Gastroesophageal sphincter (tissue), 4 donors: ENCODE measurements at regions not wholly inside any gene's neighbourhood (a gene's known extent, or its start where the extent isn't known, plus 50 kb on each side); places are given as distances from the start of the nearest gene placed in this dataset.

Experiments
- ATAC-seq: fragments of 150-250 bp; one replicate; pipeline ENCODE4 v1.9.1; 2016; ENCODE audit warnings: mild to moderate bottlenecking, moderate library complexity
- H3K27ac ChIP-seq, 4 donors: fragments of 200-600 bp; sonication (generic) in 3 of 4; 1 replicate in 3 of 4; 2 replicates in 1 of 4; pipeline ENCODE4 v1.5.1; 2016 to 2019
- H3K27me3 ChIP-seq: fragments of 200-600 bp; sonication (generic); one replicate; pipeline ENCODE4 v1.5.1; 2019
- H3K36me3 ChIP-seq, 2 donors: fragments of 200-600 bp; sonication (generic); one replicate each; pipeline ENCODE4 v1.5.1; 2019; ENCODE audit warnings: control low read depth in 1 of 2
- H3K4me1 ChIP-seq, 3 donors: fragments of 200-600 bp; sonication (generic); 1 replicate in 2 of 3; 2 replicates in 1 of 3; pipeline ENCODE4 v1.5.1; 2016 to 2019; ENCODE audit warnings: control low read depth in 2 of 3
- H3K4me3 ChIP-seq, 2 donors: fragments of 200-600 bp; sonication (generic); one replicate each; pipeline ENCODE4 v1.5.1; 2019; ENCODE audit warnings: mild to moderate bottlenecking in 1 of 2, moderate library complexity in 1 of 2
- H3K9me3 ChIP-seq, 3 donors: fragments of 200-600 bp; sonication (generic); one replicate each; pipeline ENCODE4 v1.5.1; 2017 to 2019; ENCODE audit warnings: control low read depth in 2 of 3
- EP300 ChIP-seq: sonication (generic); formaldehyde crosslinking; IDR thresholded peaks from one replicate; pipeline ENCODE4 v1.6.1; 2017; ENCODE audit warnings: antibody characterized with exemption, mild to moderate bottlenecking
- POLR2A ChIP-seq, 2 donors: fragments of 450-650 bp; IDR thresholded peaks; one replicate each; pipeline ENCODE4 v1.6.1; 2017; ENCODE audit warnings: antibody characterized with exemption in 2 of 2, mild to moderate bottlenecking in 2 of 2, moderate library complexity in 1 of 2
- POLR2AphosphoS5 ChIP-seq: sonication (generic); formaldehyde crosslinking; IDR thresholded peaks from one replicate; pipeline ENCODE4 v1.6.1; 2017; ENCODE audit warnings: antibody characterized with exemption
- WGBS, 2 donors: methylation state at CpG; one replicate each; pipeline ENCODE4 v1.1.5; 2018; ENCODE audit warnings: low coverage in 1 of 2; 5-methylcytosine and 5-hydroxymethylcytosine counted together
- TF ChIP-seq, protein P1 (sequence below), 4 experiments: fragments of 200-600 bp in 2 of 4; fragments of 450-650 bp in 2 of 4; sonication (generic) in 1 of 4; IDR thresholded peaks; one replicate each; pipeline ENCODE4 v1.5.1; 2017 to 2019; ENCODE audit warnings: antibody characterized with exemption in 4 of 4, mild to moderate bottlenecking in 2 of 4, moderate library complexity in 2 of 4

DNA sequence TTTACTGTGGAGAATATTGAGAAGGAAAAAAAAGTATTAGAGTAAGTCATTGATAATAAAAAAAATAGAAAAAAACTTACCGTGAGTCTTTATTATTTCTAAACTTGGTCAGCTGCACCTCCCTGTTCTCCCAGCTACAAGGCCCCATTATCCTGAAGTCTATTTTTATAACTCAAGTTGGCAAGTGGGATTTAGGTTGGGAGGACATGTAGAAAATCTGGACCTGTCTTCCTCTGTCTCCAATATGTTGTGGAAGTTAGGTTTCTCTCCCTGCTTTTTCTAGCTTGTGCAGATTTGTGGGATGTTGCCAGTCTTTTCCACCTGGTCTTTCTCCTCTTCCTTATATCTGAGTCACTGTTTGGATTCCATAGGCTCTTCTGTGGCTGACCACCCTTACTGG lies 361.4 kb downstream of the HLX start:
- WGBS, 2 donors, result 11 to 38% methylated on average over 1 of the region's 1 CpG
- H3K4me3 ChIP-seq, result no peak overlapping the region
- no peak for TF ChIP-seq POLR2AphosphoS5
- no peak for TF ChIP-seq POLR2A (IDR thresholded peaks at IDR 0.05)
- TF ChIP-seq, protein P1, sequence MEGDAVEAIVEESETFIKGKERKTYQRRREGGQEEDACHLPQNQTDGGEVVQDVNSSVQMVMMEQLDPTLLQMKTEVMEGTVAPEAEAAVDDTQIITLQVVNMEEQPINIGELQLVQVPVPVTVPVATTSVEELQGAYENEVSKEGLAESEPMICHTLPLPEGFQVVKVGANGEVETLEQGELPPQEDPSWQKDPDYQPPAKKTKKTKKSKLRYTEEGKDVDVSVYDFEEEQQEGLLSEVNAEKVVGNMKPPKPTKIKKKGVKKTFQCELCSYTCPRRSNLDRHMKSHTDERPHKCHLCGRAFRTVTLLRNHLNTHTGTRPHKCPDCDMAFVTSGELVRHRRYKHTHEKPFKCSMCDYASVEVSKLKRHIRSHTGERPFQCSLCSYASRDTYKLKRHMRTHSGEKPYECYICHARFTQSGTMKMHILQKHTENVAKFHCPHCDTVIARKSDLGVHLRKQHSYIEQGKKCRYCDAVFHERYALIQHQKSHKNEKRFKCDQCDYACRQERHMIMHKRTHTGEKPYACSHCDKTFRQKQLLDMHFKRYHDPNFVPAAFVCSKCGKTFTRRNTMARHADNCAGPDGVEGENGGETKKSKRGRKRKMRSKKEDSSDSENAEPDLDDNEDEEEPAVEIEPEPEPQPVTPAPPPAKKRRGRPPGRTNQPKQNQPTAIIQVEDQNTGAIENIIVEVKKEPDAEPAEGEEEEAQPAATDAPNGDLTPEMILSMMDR (IDR thresholded peaks at IDR 0.05), result no peak
- TF ChIP-seq EP300, result no peak
- H3K27me3 ChIP-seq, result no peaks in the 10 kb centered on the region
- H3K27ac ChIP-seq, result peak overlapping the region in 1 of 4 donors; percentile 43
- H3K4me1 ChIP-seq, result peaks cover 0 to 20% (median 5%) of the 10 kb centered on the region in 3 donors
- no peaks in the 10 kb centered on the region for H3K9me3 ChIP-seq
- no peaks in the 10 kb centered on the region for H3K36me3 ChIP-seq
- ATAC-seq, result no peak

DNA sequence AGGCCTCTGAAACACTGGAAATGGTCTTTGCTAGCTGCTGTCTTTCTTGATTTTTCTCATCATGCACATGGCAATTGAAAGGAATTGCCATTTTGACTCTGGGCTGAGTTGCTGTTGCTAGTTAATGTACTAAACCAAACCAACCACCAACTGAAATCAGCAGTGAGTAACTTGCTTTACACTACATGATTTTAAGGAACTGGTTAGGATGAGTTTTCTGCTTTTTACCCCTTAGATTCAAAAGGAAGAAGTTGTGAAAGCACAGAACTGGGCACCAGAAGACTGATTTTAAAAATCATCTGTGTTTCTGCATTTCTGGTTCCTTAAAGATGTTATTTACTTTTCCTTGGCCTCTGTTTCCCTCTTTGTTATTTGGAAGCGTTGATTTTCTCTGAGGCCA lies 361.9 kb downstream of the HLX start:
- H3K4me1 ChIP-seq, result peaks cover 0 to 19% (median 5%) of the 10 kb centered on the region in 3 donors
- TF ChIP-seq, protein P1 (IDR thresholded peaks at IDR 0.05), result no peak
- TF ChIP-seq POLR2A (IDR thresholded peaks at IDR 0.05) (no peak), EP300 (no peak), POLR2AphosphoS5 (no peak)
- no peak overlapping the region for H3K4me3 ChIP-seq
- no peak for ATAC-seq
- WGBS, 2 donors, result 94% methylated on average over 1 of the region's 1 CpG; no CpG with 5 or more reads in 1 of the 2 donors
- H3K9me3 ChIP-seq, result no peaks in the 10 kb centered on the region
- H3K27ac ChIP-seq, result peak overlapping the region in 1 of 4 donors; percentile 43
- no peaks in the 10 kb centered on the region for H3K36me3 ChIP-seq
- H3K27me3 ChIP-seq, result no peaks in the 10 kb centered on the region

DNA sequence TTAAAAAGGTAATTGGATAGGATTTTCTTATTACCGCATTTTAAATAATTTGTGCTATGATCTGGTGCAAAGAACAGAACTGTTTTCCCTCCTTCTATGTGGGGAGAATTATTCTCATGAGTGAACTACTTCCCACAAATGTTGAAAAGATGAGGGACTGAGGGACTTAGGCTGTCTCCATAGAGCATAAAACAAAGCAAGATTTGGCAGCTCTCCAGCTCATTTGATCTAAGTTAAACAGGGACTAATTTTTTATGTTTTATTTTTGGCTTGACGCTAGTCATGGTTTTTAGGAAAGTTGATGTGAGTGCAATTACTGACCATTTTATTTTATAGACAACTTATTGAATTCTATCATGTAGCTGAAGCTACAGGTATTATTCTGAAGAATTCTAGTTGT lies 362.3 kb downstream of the HLX start:
- WGBS, 2 donors, result 36 to 50% methylated on average over 2 of the region's 2 CpGs
- no peak for ATAC-seq
- TF ChIP-seq POLR2A (IDR thresholded peaks at IDR 0.05), result no peak
- no peaks in the 10 kb centered on the region for H3K36me3 ChIP-seq
- H3K4me1 ChIP-seq, result peaks cover 0 to 19% (median 5%) of the 10 kb centered on the region in 3 donors
- no peaks in the 10 kb centered on the region for H3K27me3 ChIP-seq
- no peak overlapping the region for H3K4me3 ChIP-seq
- H3K27ac ChIP-seq, result peak overlapping the region in 1 of 4 donors; percentile 43
- H3K9me3 ChIP-seq, result no peaks in the 10 kb centered on the region

DNA sequence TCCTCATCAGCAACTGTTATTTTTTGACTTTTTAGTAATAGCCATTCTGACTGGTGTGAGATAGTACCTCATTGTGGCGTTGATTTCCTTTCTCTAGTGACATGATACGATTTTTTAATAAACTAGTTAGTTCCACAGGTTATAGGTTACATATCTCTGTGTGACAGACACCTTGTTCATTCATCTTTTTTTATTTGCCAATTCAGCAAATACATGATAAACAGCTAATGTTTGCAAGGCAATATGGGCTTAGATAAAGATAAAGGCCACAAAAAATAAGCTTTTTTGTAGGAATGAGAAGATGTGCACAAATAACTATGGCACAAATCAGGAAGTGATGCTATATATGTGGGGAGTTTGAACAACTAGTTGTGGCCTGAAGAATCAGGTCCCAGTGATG lies 366.8 kb downstream of the HLX start:
- Histone ChIP-seq H3K4me3 (no peak overlapping the region), H3K9me3 (no peaks in the 10 kb centered on the region), H3K27me3 (no peaks in the 10 kb centered on the region), H3K27ac (no peak overlapping the region), H3K36me3 (no peaks in the 10 kb centered on the region), H3K4me1 (peaks cover 0 to 11% (median 5%) of the 10 kb centered on the region in 3 donors)
- ATAC-seq, result no peak
- TF ChIP-seq, protein P1 (IDR thresholded peaks at IDR 0.05), result no peak
- TF ChIP-seq POLR2AphosphoS5, result no peak
- TF ChIP-seq EP300, result no peak
- no peak for TF ChIP-seq POLR2A (IDR thresholded peaks at IDR 0.05)
- 86 to 100% methylated on average over 2 of the region's 2 CpGs for WGBS, 2 donors

DNA sequence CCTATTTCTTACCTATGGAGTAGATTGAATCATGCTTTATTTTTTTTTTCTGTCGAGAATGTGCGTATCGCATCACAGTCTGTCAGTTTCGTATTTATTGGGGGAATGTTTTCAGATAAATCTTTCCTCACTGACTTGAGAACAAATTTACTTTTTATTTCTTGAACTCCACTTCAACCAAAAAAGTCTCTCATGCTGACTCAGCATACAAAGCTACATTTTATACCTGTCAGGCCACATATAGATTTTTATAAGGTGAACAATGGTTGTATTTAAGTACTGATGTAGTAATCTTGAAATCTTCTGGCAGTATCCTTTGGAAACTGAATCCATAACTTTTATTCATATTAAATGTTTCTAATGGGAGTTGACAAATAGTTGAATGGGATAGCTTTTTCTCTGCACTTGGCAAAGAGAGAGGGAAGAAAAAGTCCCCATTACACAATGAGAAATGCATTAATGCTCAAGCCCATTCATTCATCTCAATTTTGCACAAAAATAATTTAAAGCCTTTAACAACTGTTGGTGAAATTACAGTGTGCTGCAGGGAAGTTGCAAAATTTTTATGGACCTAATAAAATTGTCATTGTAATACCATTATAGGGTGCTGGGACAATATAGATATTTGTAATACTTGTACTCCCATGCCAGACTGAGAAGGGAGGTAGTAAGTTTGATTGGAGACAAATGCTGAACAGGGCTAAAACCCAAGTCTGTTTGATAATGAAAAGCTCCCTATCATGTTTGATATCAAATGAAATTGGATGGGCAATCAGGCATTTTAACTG lies 367.6 kb downstream of the HLX start:
- WGBS, 2 donors, result 86 to 100% methylated on average over 4 of the region's 4 CpGs
- no peaks in the 10 kb centered on the region for H3K9me3 ChIP-seq
- TF ChIP-seq POLR2A (IDR thresholded peaks at IDR 0.05), result no peak
- TF ChIP-seq EP300, result no peak
- TF ChIP-seq, protein P1 (IDR thresholded peaks at IDR 0.05), result no peak
- no peak for TF ChIP-seq POLR2AphosphoS5
- H3K4me1 ChIP-seq, result peaks cover 0 to 4% (median 0%) of the 10 kb centered on the region in 3 donors
- no peak overlapping the region for H3K4me3 ChIP-seq
- no peaks in the 10 kb centered on the region for H3K36me3 ChIP-seq
- no peak overlapping the region for H3K27ac ChIP-seq
- ATAC-seq, result no peak
- no peaks in the 10 kb centered on the region for H3K27me3 ChIP-seq
